K562 (cell line): ENCODE measurements at regions not wholly inside any gene's neighbourhood (a gene's known extent, or its start where the extent isn't known, plus 50 kb on each side); places are given as distances from the start of the nearest gene placed in this dataset.

Experiments
- ATAC-seq: fragments of 200-7000 bp; cut with Tn5 transposase; 3 replicates; pipeline ENCODE4 v1.9.1; 2020; ENCODE audit warnings: moderate library complexity
- BruUV-seq: library from RNA; stranded (reverse); fragments of 400-500 nt; replicated peaks from 2 replicates; lab custom pipeline; 2021; lab: Mats Ljungman, UMichigan
- CTCF ChIA-PET: fragments of 300-600 bp; formaldehyde crosslinking; extraction: SDS; loops from one replicate; lab custom pipeline; 2021; ENCODE audit warnings: low intra/inter-chr PET ratio; lab: Yijun Ruan, JAX
- POLR2A ChIA-PET: fragments of 300-600, 350-650 bp; sonication (Branson Sonifier 250); formaldehyde crosslinking; extraction: SDS; loops from one replicate; lab custom pipeline; 2021; ENCODE audit warnings: antibody characterized with exemption, inconsistent platforms; lab: Yijun Ruan, JAX
- DNase-seq, 4 experiments: peaks; one replicate each; pipeline versions ENCODE4 v3.0.0 to v3.0.0-alpha.2; 2011 to 2018; ENCODE audit warnings: low spot score in 3 of 4, mixed read lengths in 3 of 4; ENCODE audit errors: extremely low read depth in 1 of 4
- FAIRE-seq: peaks from 2 replicates; lab custom pipeline; 2011; peaks lifted over from hg19 to GRCh38; lab: Jason Lieb, UNC
- H2AFZ ChIP-seq: 2 replicates; pipeline ENCODE4 v1.6.0; 2011; ENCODE audit warnings: low read depth, low read length, control low read depth, inconsistent platforms
- H3K27ac ChIP-seq: fragments of 200-600 bp; 3 replicates; pipeline ENCODE4 v1.8.0; 2011; ENCODE audit warnings: low read depth, mild to moderate bottlenecking, control low read depth, inconsistent platforms, low read length, moderate library complexity, mixed read lengths; ENCODE audit errors: extremely low read depth
- H3K27me3 ChIP-seq, 2 experiments: fragments of 300-600 bp in 1 of 2; 2 replicates in 1 of 2; 3 replicates in 1 of 2; pipeline versions ENCODE4 v1.6.0 to v1.8.0; 2011; ENCODE audit warnings: inconsistent platforms in 2 of 2, low read length in 2 of 2, mild to moderate bottlenecking in 1 of 2, mixed read lengths in 1 of 2, moderate library complexity in 1 of 2; ENCODE audit not compliant: control insufficient read depth in 2 of 2, insufficient read depth in 2 of 2
- H3K36me3 ChIP-seq: fragments of 300-600 bp; 3 replicates; pipeline ENCODE4 v1.8.0; 2011; ENCODE audit warnings: mild to moderate bottlenecking, low read length, inconsistent platforms; ENCODE audit not compliant: control insufficient read depth, insufficient read depth
- H3K4me1 ChIP-seq, 2 experiments: fragments of 200-600 bp in 1 of 2; replicated peaks in 1 of 2; 2 replicates in 1 of 2; 3 replicates in 1 of 2; pipeline versions ENCODE4 v1.5.1 to v1.8.0; 2011; ENCODE audit warnings: inconsistent platforms in 2 of 2, low read length in 2 of 2, mild to moderate bottlenecking in 1 of 2, mixed read lengths in 1 of 2, moderate library complexity in 1 of 2; ENCODE audit not compliant: control insufficient read depth in 2 of 2, insufficient read depth in 2 of 2
- H3K4me2 ChIP-seq: 2 replicates; pipeline ENCODE4 v1.6.1; 2011; ENCODE audit warnings: low read length, control low read depth, inconsistent platforms, mixed read lengths; ENCODE audit not compliant: insufficient read depth
- H3K4me3 ChIP-seq: fragments of 200-600 bp; sonication (generic), shearing (Covaris generic); 2 replicates; pipeline ENCODE4 v1.5.1; 2016; ENCODE audit warnings: control low read depth, inconsistent platforms
- H3K79me2 ChIP-seq: fragments of 200-600 bp; 3 replicates; pipeline ENCODE4 v1.8.0; 2011; ENCODE audit warnings: low read length, inconsistent platforms; ENCODE audit not compliant: control insufficient read depth, insufficient read depth
- H3K9ac ChIP-seq, 2 experiments: 2 replicates each; pipeline versions ENCODE4 v1.6.0 to v1.6.1; 2011; ENCODE audit warnings: low read depth in 2 of 2, low read length in 2 of 2, control low read depth in 1 of 2, inconsistent platforms in 1 of 2, mild to moderate bottlenecking in 1 of 2, mixed read lengths in 1 of 2; ENCODE audit not compliant: insufficient read depth in 1 of 2
- H3K9me1 ChIP-seq: one replicate; pipeline ENCODE4 v1.6.0; 2011; ENCODE audit warnings: inconsistent platforms, mild to moderate bottlenecking, low read length, moderate library complexity; ENCODE audit not compliant: control insufficient read depth, insufficient read depth
- H3K9me3 ChIP-seq: replicated peaks from 2 replicates; pipeline ENCODE4 v1.5.1; 2011; ENCODE audit warnings: low read depth, low read length, inconsistent platforms; ENCODE audit not compliant: control insufficient read depth, insufficient read depth
- H4K20me1 ChIP-seq: replicated peaks from 2 replicates; pipeline ENCODE4 v1.6.1; 2011; ENCODE audit warnings: low read length, inconsistent platforms, mixed read lengths; ENCODE audit not compliant: control insufficient read depth, insufficient read depth
- KDM5B ChIP-seq: fragments of 200-600 bp; sonication (generic); IDR thresholded peaks from 2 replicates; pipeline ENCODE4 v1.6.1; 2012; ENCODE audit warnings: low read depth, mild to moderate bottlenecking, moderate library complexity, low read length, control low read depth, inconsistent platforms; ENCODE audit not compliant: insufficient replicate concordance
- LCOR ChIP-seq: sonication (generic); formaldehyde crosslinking; IDR thresholded peaks from 2 replicates; pipeline ENCODE4 v1.8.0; 2022; ENCODE audit warnings: mild to moderate bottlenecking, missing genetic modification reagents
- NELFE ChIP-seq: IDR thresholded peaks from 2 replicates; pipeline ENCODE4 v1.6.1; 2011; ENCODE audit warnings: mild to moderate bottlenecking; ENCODE audit not compliant: insufficient read depth, insufficient read length
- NFIX ChIP-seq: fragments of 250-450 bp; sonication (Bioruptor Pico); IDR thresholded peaks from 2 replicates; pipeline ENCODE4 v1.4.0; 2020; ENCODE audit warnings: low read depth, mild to moderate bottlenecking, moderate library complexity
- SOX6 ChIP-seq: fragments of 450-650 bp; IDR thresholded peaks from 2 replicates; pipeline ENCODE4 v1.6.1; 2014; ENCODE audit warnings: mild to moderate bottlenecking
- ZNF224 ChIP-seq: sonication (generic); formaldehyde crosslinking; IDR thresholded peaks from 2 replicates; pipeline ENCODE4 v1.8.0; 2022; ENCODE audit warnings: mild to moderate bottlenecking, missing genetic modification reagents
- ZNF707 ChIP-seq: fragments of 250-450 bp; sonication (Bioruptor Pico); conservative IDR thresholded peaks from 2 replicates; pipeline ENCODE4 v1.8.0; 2022; ENCODE audit warnings: inconsistent platforms, mild to moderate bottlenecking, moderate library complexity
- ZNF764 ChIP-seq: fragments of 250-450 bp; sonication (Bioruptor Pico); IDR thresholded peaks from 2 replicates; pipeline ENCODE4 v1.4.0; 2020; ENCODE audit warnings: low read depth, mild to moderate bottlenecking, moderate library complexity
- ZZZ3 ChIP-seq: fragments of 450-650 bp; IDR thresholded peaks from 2 replicates; pipeline ENCODE4 v1.6.1; 2016; ENCODE audit warnings: antibody characterized with exemption, mild to moderate bottlenecking, moderate library complexity
- WGBS: fragments of 100-300 bp; shearing (Covaris generic); methylation state at CpG from one replicate; pipeline ENCODE4 v1.1.6; 2016; ENCODE audit warnings: low coverage, mixed read lengths; ENCODE audit not compliant: insufficient coverage; ENCODE audit errors: missing lambda C conversion rate; 5-methylcytosine and 5-hydroxymethylcytosine counted together
- in situ Hi-C: fragments of 300-500 bp; cut with MboI; formaldehyde crosslinking; loops from 4 replicates; pipeline ENCODE4 v1.15.0; 2018; ENCODE audit warnings: inconsistent platforms, mixed read lengths
- intact Hi-C: fragments of 100-400 bp; cut with micrococcal nuclease; formaldehyde crosslinking; loops from 2 replicates; pipeline ENCODE4 v1.14.2; 2022
- TF ChIP-seq, protein P1 (sequence below): IDR thresholded peaks from 2 replicates; pipeline ENCODE4 v1.6.1; 2011; ENCODE audit not compliant: insufficient read length; ENCODE audit errors: extremely low read depth
- TF ChIP-seq, protein P2 (sequence below): sonication (generic); formaldehyde crosslinking; IDR thresholded peaks from 2 replicates; pipeline ENCODE4 v1.9.0; 2022; ENCODE audit warnings: mild to moderate bottlenecking, missing genetic modification reagents
- TF ChIP-seq, protein P3 (sequence below): fragments of 450-650 bp; IDR thresholded peaks from 2 replicates; pipeline ENCODE4 v1.6.1; 2016; ENCODE audit warnings: borderline replicate concordance
- TF ChIP-seq, protein P4 (sequence below): fragments of 250-450 bp; sonication (Bioruptor Pico); IDR thresholded peaks from 2 replicates; pipeline ENCODE4 v1.4.0; 2020; ENCODE audit warnings: borderline replicate concordance

GRCh38 chr21:35156293-35157278 is 107.5 kb upstream of the RUNX1 start:
- intact Hi-C loops = no loop called here
- TF ChIP-seq, protein P1, sequence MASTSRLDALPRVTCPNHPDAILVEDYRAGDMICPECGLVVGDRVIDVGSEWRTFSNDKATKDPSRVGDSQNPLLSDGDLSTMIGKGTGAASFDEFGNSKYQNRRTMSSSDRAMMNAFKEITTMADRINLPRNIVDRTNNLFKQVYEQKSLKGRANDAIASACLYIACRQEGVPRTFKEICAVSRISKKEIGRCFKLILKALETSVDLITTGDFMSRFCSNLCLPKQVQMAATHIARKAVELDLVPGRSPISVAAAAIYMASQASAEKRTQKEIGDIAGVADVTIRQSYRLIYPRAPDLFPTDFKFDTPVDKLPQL = no peak
- TF ChIP-seq ZZZ3 (no peak), NFIX (CRISPR knock-in tag) (no peak), SOX6 (no peak), NELFE (no peak), ZNF224 (no peak), ZNF764 (no peak), LCOR (no peak), ZNF707 (CRISPR knock-in tag) (no peak), KDM5B (no peak)
- TF ChIP-seq, protein P2, sequence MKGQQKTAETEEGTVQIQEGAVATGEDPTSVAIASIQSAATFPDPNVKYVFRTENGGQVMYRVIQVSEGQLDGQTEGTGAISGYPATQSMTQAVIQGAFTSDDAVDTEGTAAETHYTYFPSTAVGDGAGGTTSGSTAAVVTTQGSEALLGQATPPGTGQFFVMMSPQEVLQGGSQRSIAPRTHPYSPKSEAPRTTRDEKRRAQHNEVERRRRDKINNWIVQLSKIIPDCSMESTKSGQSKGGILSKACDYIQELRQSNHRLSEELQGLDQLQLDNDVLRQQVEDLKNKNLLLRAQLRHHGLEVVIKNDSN (CRISPR knock-in tag) = no peak
- TF ChIP-seq, protein P3, sequence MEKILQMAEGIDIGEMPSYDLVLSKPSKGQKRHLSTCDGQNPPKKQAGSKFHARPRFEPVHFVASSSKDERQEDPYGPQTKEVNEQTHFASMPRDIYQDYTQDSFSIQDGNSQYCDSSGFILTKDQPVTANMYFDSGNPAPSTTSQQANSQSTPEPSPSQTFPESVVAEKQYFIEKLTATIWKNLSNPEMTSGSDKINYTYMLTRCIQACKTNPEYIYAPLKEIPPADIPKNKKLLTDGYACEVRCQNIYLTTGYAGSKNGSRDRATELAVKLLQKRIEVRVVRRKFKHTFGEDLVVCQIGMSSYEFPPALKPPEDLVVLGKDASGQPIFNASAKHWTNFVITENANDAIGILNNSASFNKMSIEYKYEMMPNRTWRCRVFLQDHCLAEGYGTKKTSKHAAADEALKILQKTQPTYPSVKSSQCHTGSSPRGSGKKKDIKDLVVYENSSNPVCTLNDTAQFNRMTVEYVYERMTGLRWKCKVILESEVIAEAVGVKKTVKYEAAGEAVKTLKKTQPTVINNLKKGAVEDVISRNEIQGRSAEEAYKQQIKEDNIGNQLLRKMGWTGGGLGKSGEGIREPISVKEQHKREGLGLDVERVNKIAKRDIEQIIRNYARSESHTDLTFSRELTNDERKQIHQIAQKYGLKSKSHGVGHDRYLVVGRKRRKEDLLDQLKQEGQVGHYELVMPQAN = no peak
- TF ChIP-seq, protein P4, sequence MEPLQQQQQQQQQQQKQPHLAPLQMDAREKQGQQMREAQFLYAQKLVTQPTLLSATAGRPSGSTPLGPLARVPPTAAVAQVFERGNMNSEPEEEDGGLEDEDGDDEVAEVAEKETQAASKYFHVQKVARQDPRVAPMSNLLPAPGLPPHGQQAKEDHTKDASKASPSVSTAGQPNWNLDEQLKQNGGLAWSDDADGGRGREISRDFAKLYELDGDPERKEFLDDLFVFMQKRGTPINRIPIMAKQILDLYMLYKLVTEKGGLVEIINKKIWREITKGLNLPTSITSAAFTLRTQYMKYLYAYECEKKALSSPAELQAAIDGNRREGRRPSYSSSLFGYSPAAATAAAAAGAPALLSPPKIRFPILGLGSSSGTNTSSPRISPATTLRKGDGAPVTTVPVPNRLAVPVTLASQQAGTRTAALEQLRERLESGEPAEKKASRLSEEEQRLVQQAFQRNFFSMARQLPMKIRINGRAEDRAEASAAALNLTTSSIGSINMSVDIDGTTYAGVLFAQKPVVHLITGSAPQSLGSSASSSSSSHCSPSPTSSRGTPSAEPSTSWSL (CRISPR knock-in tag) = no peak
- in situ Hi-C loops = no loop called here

More at GRCh38 chr21:35156293-35157278, 107.5 kb upstream of the RUNX1 start:
- H4K20me1 ChIP-seq = no peaks in the 10 kb centered on the region
- H3K4me3 ChIP-seq = no peak overlapping the region
- CTCF ChIA-PET = no interaction called here
- H3K9me3 ChIP-seq = peaks cover 15% of the 10 kb centered on the region
- H3K9ac ChIP-seq = no peak overlapping the region
- DNase-seq (no peak), FAIRE-seq (no peak), ATAC-seq (no peak)
- no peaks in the 10 kb centered on the region for H3K36me3 ChIP-seq
- no peaks in the 10 kb centered on the region for H3K9me1 ChIP-seq
- WGBS = 77% methylated on average over 4 of the region's 4 CpGs
- H3K4me1 ChIP-seq = peaks cover 0 to 6% of the 10 kb centered on the region in 2 experiments; a peak in 2 of 5 replicates
- H3K27ac ChIP-seq = no peak overlapping the region
- H3K27me3 ChIP-seq = no peaks in the 10 kb centered on the region
- no peaks in the 10 kb centered on the region for H3K79me2 ChIP-seq
- H3K4me2 ChIP-seq = no peak overlapping the region
- no peak overlapping the region for H2AFZ ChIP-seq
- no TSS peak for BruUV-seq
- POLR2A ChIA-PET = no interaction called here
